Kidney epithelial cell (primary cell): ENCODE measurements at regions not wholly inside any gene's neighbourhood (a gene's known extent, or its start where the extent isn't known, plus 50 kb on each side); places are given as distances from the start of the nearest gene placed in this dataset.
"Not testable (repeated sequence)": the region's sequence is repeated elsewhere in the genome, so short reads cannot be mapped to it uniquely, and the experiment has no call there.

ENCODE experiments used
- DNase-seq: peaks from one replicate; pipeline ENCODE4 v3.0.0-alpha.2; 2010; ENCODE audit warnings: low read depth
- H3K27me3 ChIP-seq: 2 replicates; pipeline ENCODE4 v1.6.0; 2011; ENCODE audit warnings: low read length; ENCODE audit not compliant: control insufficient read depth, insufficient read depth
- H3K36me3 ChIP-seq: 2 replicates; pipeline ENCODE4 v1.5.1; 2011; ENCODE audit warnings: low read length; ENCODE audit not compliant: control insufficient read depth, insufficient read depth
- H3K4me3 ChIP-seq: 2 replicates; pipeline ENCODE4 v1.5.1; 2011; ENCODE audit warnings: low read depth, mild to moderate bottlenecking, control low read depth, low read length
- CTCF ChIP-seq: IDR thresholded peaks from 2 replicates; pipeline ENCODE4 v1.5.1; 2011; ENCODE audit warnings: mild to moderate bottlenecking, moderate library complexity, low read length, control low read depth, inconsistent platforms; ENCODE audit not compliant: insufficient read depth, poor library complexity, severe bottlenecking

GRCh38 chr13:111437417-111437816 is 117.0 kb downstream of the TEX29 start:
- peaks cover 2% of the 10 kb centered on the region for H3K27me3 ChIP-seq
- DNase-seq, result no peak
- no peak for TF ChIP-seq CTCF
- no peak overlapping the region for H3K4me3 ChIP-seq
- H3K36me3 ChIP-seq, result no peaks in the 10 kb centered on the region

GRCh38 chr13:111437856-111438547 is 117.6 kb downstream of the TEX29 start:
- H3K36me3 ChIP-seq, result no peaks in the 10 kb centered on the region
- no peak for TF ChIP-seq CTCF
- peaks cover 2% of the 10 kb centered on the region for H3K27me3 ChIP-seq
- H3K4me3 ChIP-seq, result no peak overlapping the region
- DNase-seq, result no peak

GRCh38 chr13:111440492-111440891 is 120.0 kb downstream of the TEX29 start:
- not testable (repeated sequence) for DNase-seq, H3K4me3 ChIP-seq, H3K27me3 ChIP-seq, H3K36me3 ChIP-seq

- TF ChIP-seq CTCF, result no peak
- no peak overlapping the region for H3K4me3 ChIP-seq
- no peak for DNase-seq
- H3K36me3 ChIP-seq, result no peaks in the 10 kb centered on the region
- peaks cover 2% of the 10 kb centered on the region for H3K27me3 ChIP-seq
These were observed 123.5 kb downstream of the TEX29 start for GRCh38 chr13:111443981-111444380.

- no peak for TF ChIP-seq CTCF
These were observed 128.1 kb downstream of the TEX29 start for GRCh38 chr13:111448504-111448903.

GRCh38 chr13:111449041-111449440 is 128.6 kb downstream of the TEX29 start:
- TF ChIP-seq CTCF, result no peak
- no peak for DNase-seq
- Histone ChIP-seq H3K4me3 (no peak overlapping the region), H3K27me3 (no peaks in the 10 kb centered on the region), H3K36me3 (no peaks in the 10 kb centered on the region)

More at GRCh38 chr13:111448504-111448903, 128.1 kb downstream of the TEX29 start:
- Histone ChIP-seq H3K27me3 (no peaks in the 10 kb centered on the region), H3K36me3 (no peaks in the 10 kb centered on the region), H3K4me3 (no peak overlapping the region)
- DNase-seq, result no peak
